ENCODE measurements at regions not wholly inside any gene's neighbourhood (a gene's known extent, or its start where the extent isn't known, plus 50 kb on each side); places are given as distances from the start of the nearest gene placed in this dataset.

DNA sequence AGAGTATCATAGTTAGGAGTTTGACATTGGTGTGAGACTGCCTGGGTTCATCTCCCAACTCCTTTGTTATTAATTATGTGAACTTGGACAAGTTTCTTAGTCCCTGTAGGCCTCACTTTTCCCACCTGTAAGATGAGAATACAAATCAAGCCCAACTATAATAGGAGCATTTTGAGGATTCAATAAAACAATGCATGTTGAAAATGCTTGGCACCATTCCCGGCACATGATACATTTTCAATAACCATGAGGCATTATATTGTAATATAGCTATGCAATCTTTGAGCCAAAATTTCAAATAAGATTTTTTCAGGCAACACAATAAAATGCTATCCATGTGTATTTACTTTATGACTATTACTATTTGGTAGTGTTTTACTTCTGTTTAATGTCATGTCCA is 229.0 kb upstream of the SP4 start:
- TF ChIP-seq, protein P1, sequence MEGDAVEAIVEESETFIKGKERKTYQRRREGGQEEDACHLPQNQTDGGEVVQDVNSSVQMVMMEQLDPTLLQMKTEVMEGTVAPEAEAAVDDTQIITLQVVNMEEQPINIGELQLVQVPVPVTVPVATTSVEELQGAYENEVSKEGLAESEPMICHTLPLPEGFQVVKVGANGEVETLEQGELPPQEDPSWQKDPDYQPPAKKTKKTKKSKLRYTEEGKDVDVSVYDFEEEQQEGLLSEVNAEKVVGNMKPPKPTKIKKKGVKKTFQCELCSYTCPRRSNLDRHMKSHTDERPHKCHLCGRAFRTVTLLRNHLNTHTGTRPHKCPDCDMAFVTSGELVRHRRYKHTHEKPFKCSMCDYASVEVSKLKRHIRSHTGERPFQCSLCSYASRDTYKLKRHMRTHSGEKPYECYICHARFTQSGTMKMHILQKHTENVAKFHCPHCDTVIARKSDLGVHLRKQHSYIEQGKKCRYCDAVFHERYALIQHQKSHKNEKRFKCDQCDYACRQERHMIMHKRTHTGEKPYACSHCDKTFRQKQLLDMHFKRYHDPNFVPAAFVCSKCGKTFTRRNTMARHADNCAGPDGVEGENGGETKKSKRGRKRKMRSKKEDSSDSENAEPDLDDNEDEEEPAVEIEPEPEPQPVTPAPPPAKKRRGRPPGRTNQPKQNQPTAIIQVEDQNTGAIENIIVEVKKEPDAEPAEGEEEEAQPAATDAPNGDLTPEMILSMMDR (IDR thresholded peaks at IDR 0.05): no peak
- TF ChIP-seq EZH2phosphoT487 (IDR thresholded peaks at IDR 0.05) (no peak), EZH2 (IDR thresholded peaks at IDR 0.05) (no peak)

Data from neural progenitor cell (in vitro differentiated cells).